Nephron (organoid): ENCODE measurements at regions not wholly inside any gene's neighbourhood (a gene's known extent, or its start where the extent isn't known, plus 50 kb on each side); places are given as distances from the start of the nearest gene placed in this dataset.

ENCODE experiments used
- H3K27ac Mint-ChIP-seq, 3 experiments: 2 replicates each; pipeline ENCODE4 v1.8.0; 2020; ENCODE audit warnings: mixed read lengths in 3 of 3, mild to moderate bottlenecking in 2 of 3, moderate library complexity in 1 of 3
- H3K27me3 Mint-ChIP-seq: 2 replicates; pipeline ENCODE4 v1.8.0; 2021; ENCODE audit warnings: low read depth, mild to moderate bottlenecking, moderate library complexity, mixed read lengths
- H3K36me3 Mint-ChIP-seq: 2 replicates; pipeline ENCODE4 v1.8.0; 2020; ENCODE audit warnings: low read depth, mixed read lengths
- H3K4me1 Mint-ChIP-seq: 2 replicates; pipeline ENCODE4 v1.8.0; 2020; ENCODE audit warnings: mixed read lengths
- H3K4me3 Mint-ChIP-seq, 3 experiments: 2 replicates each; pipeline ENCODE4 v1.8.0; 2020; ENCODE audit warnings: mild to moderate bottlenecking in 3 of 3, mixed read lengths in 3 of 3, moderate library complexity in 2 of 3
- H3K9me3 Mint-ChIP-seq: 2 replicates; pipeline ENCODE4 v1.8.0; 2020; ENCODE audit warnings: mixed read lengths
- TF ChIP-seq, protein P1 (sequence below), 3 experiments: fragments of 200-600 bp; sonication (generic); IDR thresholded peaks; one replicate each; pipeline ENCODE4 v1.5.0; 2021; ENCODE audit warnings: antibody characterized with exemption in 3 of 3; ENCODE audit not compliant: unreplicated experiment in 3 of 3

- peaks cover 3% of the 10 kb centered on the region for H3K9me3 Mint-ChIP-seq
- peaks cover 13% of the 10 kb centered on the region for H3K27me3 Mint-ChIP-seq
- peaks cover 52% of the 10 kb centered on the region for H3K4me1 Mint-ChIP-seq
- H3K36me3 Mint-ChIP-seq: no peaks in the 10 kb centered on the region
- peak overlapping the region in 1 of 3 experiments; percentile 2 for H3K4me3 Mint-ChIP-seq
- TF ChIP-seq, protein P1, sequence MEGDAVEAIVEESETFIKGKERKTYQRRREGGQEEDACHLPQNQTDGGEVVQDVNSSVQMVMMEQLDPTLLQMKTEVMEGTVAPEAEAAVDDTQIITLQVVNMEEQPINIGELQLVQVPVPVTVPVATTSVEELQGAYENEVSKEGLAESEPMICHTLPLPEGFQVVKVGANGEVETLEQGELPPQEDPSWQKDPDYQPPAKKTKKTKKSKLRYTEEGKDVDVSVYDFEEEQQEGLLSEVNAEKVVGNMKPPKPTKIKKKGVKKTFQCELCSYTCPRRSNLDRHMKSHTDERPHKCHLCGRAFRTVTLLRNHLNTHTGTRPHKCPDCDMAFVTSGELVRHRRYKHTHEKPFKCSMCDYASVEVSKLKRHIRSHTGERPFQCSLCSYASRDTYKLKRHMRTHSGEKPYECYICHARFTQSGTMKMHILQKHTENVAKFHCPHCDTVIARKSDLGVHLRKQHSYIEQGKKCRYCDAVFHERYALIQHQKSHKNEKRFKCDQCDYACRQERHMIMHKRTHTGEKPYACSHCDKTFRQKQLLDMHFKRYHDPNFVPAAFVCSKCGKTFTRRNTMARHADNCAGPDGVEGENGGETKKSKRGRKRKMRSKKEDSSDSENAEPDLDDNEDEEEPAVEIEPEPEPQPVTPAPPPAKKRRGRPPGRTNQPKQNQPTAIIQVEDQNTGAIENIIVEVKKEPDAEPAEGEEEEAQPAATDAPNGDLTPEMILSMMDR (IDR thresholded peaks at IDR 0.05; ENCODE audit: unreplicated experiment in 3 of 3): no peak
- H3K27ac Mint-ChIP-seq: peak overlapping the region; percentile 56 to 87 (median 84)
Measured at GRCh38 chr22:26887456-26887855, 230.1 kb downstream of the MIAT start.

DNA sequence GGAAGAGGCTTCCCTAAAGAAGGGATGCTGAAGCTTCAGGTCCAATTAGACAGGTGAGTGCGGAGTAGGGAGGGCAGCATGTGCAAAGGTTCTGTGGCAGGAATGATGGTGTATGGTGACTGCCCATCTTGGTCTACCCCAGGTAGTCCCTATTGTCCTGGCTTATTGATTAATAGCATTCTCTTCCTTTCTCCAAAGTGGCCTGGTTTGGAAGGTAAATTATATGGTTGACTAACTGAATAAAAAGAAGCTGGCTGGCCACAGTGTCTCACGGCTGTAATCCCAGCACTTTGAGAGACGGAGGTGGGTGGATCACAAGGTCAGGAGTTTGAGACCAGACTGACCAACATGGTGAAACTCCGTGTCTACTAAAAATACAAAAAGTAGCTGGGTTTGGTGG is 230.5 kb downstream of the MIAT start:
- H3K9me3 Mint-ChIP-seq: peaks cover 3% of the 10 kb centered on the region
- TF ChIP-seq, protein P1 (IDR thresholded peaks at IDR 0.05; ENCODE audit: unreplicated experiment in 3 of 3): no peak
- no peaks in the 10 kb centered on the region for H3K36me3 Mint-ChIP-seq
- H3K4me3 Mint-ChIP-seq: peak overlapping the region in 1 of 3 experiments; percentile 2
- H3K27me3 Mint-ChIP-seq: peaks cover 14% of the 10 kb centered on the region
- H3K4me1 Mint-ChIP-seq: peaks cover 57% of the 10 kb centered on the region
- H3K27ac Mint-ChIP-seq: peak overlapping the region; percentile 56 to 87 (median 84)

- Mint-ChIP-seq H3K27me3 (peaks cover 22% of the 10 kb centered on the region), H3K4me1 (peaks cover 66% of the 10 kb centered on the region), H3K4me3 (no peak overlapping the region), H3K9me3 (no peaks in the 10 kb centered on the region), H3K27ac (no peak overlapping the region), H3K36me3 (no peaks in the 10 kb centered on the region)
- TF ChIP-seq, protein P1 (IDR thresholded peaks at IDR 0.05; ENCODE audit: unreplicated experiment in 3 of 3): no peak
Measured at GRCh38 chr22:26888887-26889286, 231.5 kb downstream of the MIAT start.

- peak overlapping the region; percentile 12 to 43 (median 26) for H3K27ac Mint-ChIP-seq
- peaks cover 22% of the 10 kb centered on the region for H3K27me3 Mint-ChIP-seq
- H3K4me3 Mint-ChIP-seq: no peak overlapping the region
- peaks cover 69% of the 10 kb centered on the region for H3K4me1 Mint-ChIP-seq
- H3K9me3 Mint-ChIP-seq: no peaks in the 10 kb centered on the region
- TF ChIP-seq, protein P1 (IDR thresholded peaks at IDR 0.05; ENCODE audit: unreplicated experiment in 3 of 3): no peak
- H3K36me3 Mint-ChIP-seq: no peaks in the 10 kb centered on the region
Measured at GRCh38 chr22:26889802-26890201, 232.4 kb downstream of the MIAT start.

DNA sequence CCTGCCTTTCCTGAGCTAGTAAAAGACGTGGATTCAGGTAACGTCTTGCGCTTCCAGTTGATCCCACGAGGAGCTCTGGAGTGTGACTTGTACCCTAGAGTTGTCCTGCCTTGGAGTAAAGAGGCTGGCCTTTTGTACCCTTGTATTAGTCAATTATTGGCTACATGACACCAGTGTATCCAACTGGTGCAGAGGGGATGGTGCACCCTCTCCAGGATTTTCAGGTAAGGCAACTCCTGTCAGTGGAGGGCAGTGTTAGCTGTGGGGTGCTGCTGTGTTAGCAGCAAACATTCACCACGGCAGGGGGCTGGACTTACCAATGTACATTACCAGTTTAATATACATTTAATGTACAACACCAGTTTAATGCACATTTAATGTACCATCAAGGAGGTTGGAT is 233.5 kb downstream of the MIAT start:
- Mint-ChIP-seq H3K4me1 (peaks cover 70% of the 10 kb centered on the region), H3K9me3 (no peaks in the 10 kb centered on the region), H3K36me3 (no peaks in the 10 kb centered on the region), H3K27me3 (peaks cover 22% of the 10 kb centered on the region), H3K4me3 (no peak overlapping the region), H3K27ac (peak overlapping the region in 2 of 3 experiments; percentile 32 to 58)
- TF ChIP-seq, protein P1 (IDR thresholded peaks at IDR 0.05; ENCODE audit: unreplicated experiment in 3 of 3): peak; percentile 14 to 34 (median 19)

DNA sequence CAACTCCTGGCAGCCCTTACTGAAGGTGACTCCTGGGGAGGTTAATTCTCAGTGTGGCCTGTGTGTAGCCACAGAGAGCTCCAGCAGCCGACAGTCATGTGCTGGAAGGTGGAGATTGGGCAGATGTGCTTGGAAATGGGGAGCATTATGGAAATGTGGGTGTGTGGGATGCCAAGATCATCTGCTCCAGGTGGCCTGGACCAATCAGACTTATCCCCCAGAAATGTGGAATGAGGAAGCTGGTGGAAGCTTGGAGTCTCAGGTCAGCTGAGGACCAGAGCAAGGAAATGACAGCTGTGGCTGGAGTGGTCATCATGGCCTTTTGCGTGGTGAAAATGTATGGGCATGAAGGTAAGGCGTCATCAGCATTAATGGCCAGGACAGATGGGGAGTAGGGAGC is 234.0 kb downstream of the MIAT start:
- Mint-ChIP-seq H3K27me3 (peaks cover 22% of the 10 kb centered on the region), H3K9me3 (no peaks in the 10 kb centered on the region), H3K4me1 (peaks cover 65% of the 10 kb centered on the region), H3K27ac (peak overlapping the region in 1 of 3 experiments; percentile 58), H3K4me3 (no peak overlapping the region), H3K36me3 (no peaks in the 10 kb centered on the region)
- TF ChIP-seq, protein P1 (IDR thresholded peaks at IDR 0.05; ENCODE audit: unreplicated experiment in 3 of 3): no peak
